Right lobe of liver (tissue), 4 donors: ENCODE measurements at regions not wholly inside any gene's neighbourhood (a gene's known extent, or its start where the extent isn't known, plus 50 kb on each side); places are given as distances from the start of the nearest gene placed in this dataset.
"Not testable (repeated sequence)": the region's sequence is repeated elsewhere in the genome, so short reads cannot be mapped to it uniquely, and the experiment has no call there.

ENCODE experiments used
- POLR2A ChIP-seq: fragments of 450-650 bp; IDR thresholded peaks from one replicate; pipeline ENCODE4 v1.6.1; 2017; ENCODE audit warnings: antibody characterized with exemption, mild to moderate bottlenecking
- TF ChIP-seq, protein P1 (sequence below), 4 donors: fragments of 200-600 bp in 3 of 4; fragments of 450-650 bp in 1 of 4; IDR thresholded peaks; one replicate each; pipeline versions ENCODE4 v1.5.1 to v1.8.0; 2016 to 2022; ENCODE audit warnings: antibody characterized with exemption in 4 of 4, mild to moderate bottlenecking in 2 of 4
- donor health status: DM: no; HTN: no; CAD: no.
- donor health status: DM: no; HTN: no; CAD: no.
- donor health status: DM: no; HTN: yes; CAD: no.

DNA sequence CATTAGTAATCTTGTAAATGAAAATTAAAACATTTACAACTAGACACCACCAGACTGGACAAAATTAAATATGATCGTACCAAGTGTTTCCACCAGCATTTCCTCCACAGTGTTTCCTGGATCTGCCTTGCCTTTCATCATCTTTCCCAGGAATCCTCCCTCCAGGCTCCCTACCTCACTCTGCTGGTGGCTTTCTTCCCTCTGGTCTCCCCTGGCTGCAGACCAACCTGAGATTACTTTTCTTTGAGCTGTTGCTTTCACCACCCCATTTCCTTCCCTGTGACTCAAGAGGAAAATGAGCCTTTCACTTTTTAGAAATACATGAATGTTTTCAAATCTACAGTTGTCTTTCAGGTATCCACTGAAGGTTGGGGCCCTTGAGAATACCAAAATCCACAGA is 228.8 kb upstream of the NBPF12 start:
- TF ChIP-seq, protein P1, sequence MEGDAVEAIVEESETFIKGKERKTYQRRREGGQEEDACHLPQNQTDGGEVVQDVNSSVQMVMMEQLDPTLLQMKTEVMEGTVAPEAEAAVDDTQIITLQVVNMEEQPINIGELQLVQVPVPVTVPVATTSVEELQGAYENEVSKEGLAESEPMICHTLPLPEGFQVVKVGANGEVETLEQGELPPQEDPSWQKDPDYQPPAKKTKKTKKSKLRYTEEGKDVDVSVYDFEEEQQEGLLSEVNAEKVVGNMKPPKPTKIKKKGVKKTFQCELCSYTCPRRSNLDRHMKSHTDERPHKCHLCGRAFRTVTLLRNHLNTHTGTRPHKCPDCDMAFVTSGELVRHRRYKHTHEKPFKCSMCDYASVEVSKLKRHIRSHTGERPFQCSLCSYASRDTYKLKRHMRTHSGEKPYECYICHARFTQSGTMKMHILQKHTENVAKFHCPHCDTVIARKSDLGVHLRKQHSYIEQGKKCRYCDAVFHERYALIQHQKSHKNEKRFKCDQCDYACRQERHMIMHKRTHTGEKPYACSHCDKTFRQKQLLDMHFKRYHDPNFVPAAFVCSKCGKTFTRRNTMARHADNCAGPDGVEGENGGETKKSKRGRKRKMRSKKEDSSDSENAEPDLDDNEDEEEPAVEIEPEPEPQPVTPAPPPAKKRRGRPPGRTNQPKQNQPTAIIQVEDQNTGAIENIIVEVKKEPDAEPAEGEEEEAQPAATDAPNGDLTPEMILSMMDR (IDR thresholded peaks at IDR 0.05) = not testable (repeated sequence)
- not testable (repeated sequence) for TF ChIP-seq POLR2A
